ENCODE measurements at regions not wholly inside any gene's neighbourhood (a gene's known extent, or its start where the extent isn't known, plus 50 kb on each side); places are given as distances from the start of the nearest gene placed in this dataset.

GRCh38 chrX:96361844-96362243, 322.8 kb upstream of the DIAPH2 start:
- Histone ChIP-seq H3K4me1 (ENCODE audit: control insufficient read depth in 1 of 2, insufficient read depth in 2 of 2, low read length in 2 of 2) (no peaks in the 10 kb centered on the region), H3K27ac (ENCODE audit: low read depth in 1 of 2, low read length in 2 of 2) (no peak overlapping the region), H3K4me3 (replicated peaks in 1 of 3; ENCODE audit: low read depth in 2 of 3, low read length in 3 of 3) (no peak overlapping the region), H3K4me2 (replicated peaks; ENCODE audit: extremely low read depth, low read length, poor library complexity, severe bottlenecking) (no peak overlapping the region), H4K20me1 (ENCODE audit: insufficient read depth, low read length) (no peaks in the 10 kb centered on the region), H3K79me2 (ENCODE audit: insufficient read depth, low read length) (no peaks in the 10 kb centered on the region), H3K36me3 (replicated peaks in 1 of 2; ENCODE audit: control insufficient read depth in 1 of 2, insufficient read depth in 2 of 2, low read length in 2 of 2) (no peaks in the 10 kb centered on the region), H3K9me3 (replicated peaks in 1 of 2; ENCODE audit: control insufficient read depth in 1 of 2, insufficient read depth in 1 of 2, low read length in 2 of 2) (no peaks in the 10 kb centered on the region), H3K27me3 (ENCODE audit: control insufficient read depth in 2 of 2, insufficient read depth in 2 of 2, low read length in 2 of 2) (no peaks in the 10 kb centered on the region), H2AFZ (ENCODE audit: insufficient read depth, low read depth, low read length, poor library complexity, severe bottlenecking) (no peak overlapping the region), H3K9ac (ENCODE audit: insufficient read depth, low read length, poor library complexity, severe bottlenecking) (no peak overlapping the region)
- H3K27ac Mint-ChIP-seq: no peak overlapping the region
- no peak overlapping the region for H3K4me3 Mint-ChIP-seq
- intact Hi-C loops (cut with micrococcal nuclease): no loop called here
- no peaks in the 10 kb centered on the region for H3K36me3 Mint-ChIP-seq
- peaks cover 0 to 3% (median 0%) of the 10 kb centered on the region in 7 donors for H3K9me3 Mint-ChIP-seq
- DNase-seq: no peak
- H3K27me3 Mint-ChIP-seq (ENCODE audit: low read depth in 3 of 3): peaks cover 0 to 8% (median 2%) of the 10 kb centered on the region in 3 donors
- no peak for TF ChIP-seq CTCF (IDR thresholded peaks at IDR 0.05)
- WGBS (ENCODE audit: insufficient coverage): 80% methylated on average over 1 of the region's 3 CpGs
- H3K4me1 Mint-ChIP-seq: peaks cover 5% of the 10 kb centered on the region

GRCh38 chrX:96372313-96373046, 312.2 kb upstream of the DIAPH2 start:
- Histone ChIP-seq H3K79me2 (ENCODE audit: insufficient read depth, low read length) (no peaks in the 10 kb centered on the region), H2AFZ (ENCODE audit: insufficient read depth, low read depth, low read length, poor library complexity, severe bottlenecking) (peak overlapping the region; percentile 25), H3K4me3 (replicated peaks in 1 of 3; ENCODE audit: low read depth in 2 of 3, low read length in 3 of 3) (peak overlapping the region in 2 of 3 experiments; percentile 30 to 50), H3K4me1 (ENCODE audit: control insufficient read depth in 1 of 2, insufficient read depth in 2 of 2, low read length in 2 of 2) (peaks cover 4% of the 10 kb centered on the region in 2 donors), H3K4me2 (replicated peaks; ENCODE audit: extremely low read depth, low read length, poor library complexity, severe bottlenecking) (peak overlapping the region; percentile 54), H3K27ac (ENCODE audit: low read depth in 1 of 2, low read length in 2 of 2) (no peak overlapping the region), H4K20me1 (ENCODE audit: insufficient read depth, low read length) (no peaks in the 10 kb centered on the region), H3K36me3 (replicated peaks in 1 of 2; ENCODE audit: control insufficient read depth in 1 of 2, insufficient read depth in 2 of 2, low read length in 2 of 2) (no peaks in the 10 kb centered on the region), H3K27me3 (ENCODE audit: control insufficient read depth in 2 of 2, insufficient read depth in 2 of 2, low read length in 2 of 2) (no peaks in the 10 kb centered on the region), H3K9me3 (replicated peaks in 1 of 2; ENCODE audit: control insufficient read depth in 1 of 2, insufficient read depth in 1 of 2, low read length in 2 of 2) (no peaks in the 10 kb centered on the region), H3K9ac (ENCODE audit: insufficient read depth, low read length, poor library complexity, severe bottlenecking) (no peak overlapping the region)
- intact Hi-C loops (cut with micrococcal nuclease): no loop called here
- H3K4me1 Mint-ChIP-seq: peaks cover 4% of the 10 kb centered on the region
- peaks cover 0 to 3% (median 0%) of the 10 kb centered on the region in 7 donors for H3K9me3 Mint-ChIP-seq
- WGBS (ENCODE audit: insufficient coverage): 0% methylated on average over 2 of the region's 7 CpGs
- peaks cover 0 to 4% (median 0%) of the 10 kb centered on the region in 3 donors for H3K27me3 Mint-ChIP-seq (ENCODE audit: low read depth in 3 of 3)
- no peak overlapping the region for H3K27ac Mint-ChIP-seq
- H3K36me3 Mint-ChIP-seq: no peaks in the 10 kb centered on the region
- peak; percentile 15 to 44 (median 28) for DNase-seq
- TF ChIP-seq CTCF (IDR thresholded peaks at IDR 0.05): peak; percentile 63
- peak overlapping the region; percentile 16 to 51 for H3K4me3 Mint-ChIP-seq

All from CD14-positive monocyte (primary cell).